NB4 (cell line): ENCODE measurements at regions not wholly inside any gene's neighbourhood (a gene's known extent, or its start where the extent isn't known, plus 50 kb on each side); places are given as distances from the start of the nearest gene placed in this dataset.

Experiments used
- DNase-seq: peaks from one replicate; pipeline ENCODE4 v3.0.0; 2010; ENCODE audit warnings: low read depth
- H3K4me3 ChIP-seq: one replicate; pipeline ENCODE4 v1.5.1; 2011; ENCODE audit warnings: mild to moderate bottlenecking, low read depth, low read length, moderate library complexity
- MYC ChIP-seq: IDR thresholded peaks from 2 replicates; pipeline ENCODE4 v1.6.1; 2011; ENCODE audit warnings: low read depth, low read length
- POLR2A ChIP-seq: IDR thresholded peaks from 2 replicates; pipeline ENCODE4 v1.6.1; 2011; ENCODE audit warnings: mild to moderate bottlenecking; ENCODE audit not compliant: insufficient read length; ENCODE audit errors: extremely low read depth
- TF ChIP-seq, protein P1 (sequence below): IDR thresholded peaks from 2 replicates; pipeline ENCODE4 v1.6.1; 2011; ENCODE audit warnings: low read depth, low read length
- TF ChIP-seq, protein P2 (sequence below): IDR thresholded peaks from one replicate; pipeline ENCODE4 v1.5.1; 2012; ENCODE audit warnings: low read depth, low read length

DNA sequence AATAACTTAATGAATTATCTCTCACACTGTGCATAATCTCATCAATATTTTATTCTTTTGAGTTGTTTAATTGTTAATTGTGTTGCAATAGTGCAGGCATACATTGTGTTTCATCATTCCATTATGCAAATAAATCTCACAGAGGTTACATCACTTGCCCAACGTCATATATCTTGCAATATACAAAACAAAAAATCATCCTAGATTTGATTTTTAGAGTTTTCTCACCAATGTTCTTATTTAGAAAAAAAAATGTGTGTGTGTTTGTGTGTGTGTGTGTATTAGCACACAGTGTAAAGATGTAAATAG is 662.5 kb upstream of the GBE1 start:
- no peak overlapping the region for H3K4me3 ChIP-seq
- no peak for DNase-seq
- no peak for TF ChIP-seq MYC
- TF ChIP-seq, protein P1, sequence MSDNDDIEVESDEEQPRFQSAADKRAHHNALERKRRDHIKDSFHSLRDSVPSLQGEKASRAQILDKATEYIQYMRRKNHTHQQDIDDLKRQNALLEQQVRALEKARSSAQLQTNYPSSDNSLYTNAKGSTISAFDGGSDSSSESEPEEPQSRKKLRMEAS, result no peak
- TF ChIP-seq POLR2A, result no peak
- TF ChIP-seq, protein P2, sequence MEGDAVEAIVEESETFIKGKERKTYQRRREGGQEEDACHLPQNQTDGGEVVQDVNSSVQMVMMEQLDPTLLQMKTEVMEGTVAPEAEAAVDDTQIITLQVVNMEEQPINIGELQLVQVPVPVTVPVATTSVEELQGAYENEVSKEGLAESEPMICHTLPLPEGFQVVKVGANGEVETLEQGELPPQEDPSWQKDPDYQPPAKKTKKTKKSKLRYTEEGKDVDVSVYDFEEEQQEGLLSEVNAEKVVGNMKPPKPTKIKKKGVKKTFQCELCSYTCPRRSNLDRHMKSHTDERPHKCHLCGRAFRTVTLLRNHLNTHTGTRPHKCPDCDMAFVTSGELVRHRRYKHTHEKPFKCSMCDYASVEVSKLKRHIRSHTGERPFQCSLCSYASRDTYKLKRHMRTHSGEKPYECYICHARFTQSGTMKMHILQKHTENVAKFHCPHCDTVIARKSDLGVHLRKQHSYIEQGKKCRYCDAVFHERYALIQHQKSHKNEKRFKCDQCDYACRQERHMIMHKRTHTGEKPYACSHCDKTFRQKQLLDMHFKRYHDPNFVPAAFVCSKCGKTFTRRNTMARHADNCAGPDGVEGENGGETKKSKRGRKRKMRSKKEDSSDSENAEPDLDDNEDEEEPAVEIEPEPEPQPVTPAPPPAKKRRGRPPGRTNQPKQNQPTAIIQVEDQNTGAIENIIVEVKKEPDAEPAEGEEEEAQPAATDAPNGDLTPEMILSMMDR, result no peak

DNA sequence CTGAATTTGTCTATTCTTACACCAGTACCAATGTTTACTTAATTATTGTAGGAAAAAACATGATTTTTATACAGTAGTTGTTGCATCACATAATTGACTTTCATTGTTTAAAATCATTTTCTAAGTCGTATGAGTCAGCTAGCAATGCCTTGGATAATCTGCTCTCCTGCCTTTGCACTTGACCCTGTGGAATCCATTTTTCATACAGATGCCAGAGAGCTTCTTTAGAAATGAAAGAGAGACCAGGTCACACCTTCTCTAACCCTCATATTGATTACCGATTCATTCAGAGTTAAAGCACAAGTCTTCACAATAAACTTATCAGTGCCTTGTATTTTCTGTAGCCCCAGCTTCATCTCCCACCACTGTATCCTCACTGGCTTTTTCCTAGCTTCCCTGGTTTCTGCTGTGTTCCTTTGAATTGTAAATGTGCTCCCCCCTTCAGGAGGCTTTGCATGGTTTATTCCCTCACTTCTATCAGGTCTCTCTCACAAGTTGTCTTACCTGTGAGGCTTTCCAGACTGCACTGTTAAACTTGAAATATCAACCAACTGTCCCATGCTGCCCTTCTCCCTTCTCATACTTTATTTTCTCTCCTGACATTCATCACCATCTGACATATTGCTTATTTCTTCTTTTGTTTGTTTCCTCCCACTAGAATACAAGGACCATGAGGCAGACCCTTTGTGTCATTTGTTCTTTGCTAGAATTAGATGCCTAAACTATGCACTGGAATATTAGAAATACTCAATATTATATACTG is 662.0 kb upstream of the GBE1 start:
- no peak overlapping the region for H3K4me3 ChIP-seq
- TF ChIP-seq, protein P2, result no peak
- TF ChIP-seq MYC, result no peak
- TF ChIP-seq, protein P1, result no peak
- no peak for TF ChIP-seq POLR2A
- no peak for DNase-seq

DNA sequence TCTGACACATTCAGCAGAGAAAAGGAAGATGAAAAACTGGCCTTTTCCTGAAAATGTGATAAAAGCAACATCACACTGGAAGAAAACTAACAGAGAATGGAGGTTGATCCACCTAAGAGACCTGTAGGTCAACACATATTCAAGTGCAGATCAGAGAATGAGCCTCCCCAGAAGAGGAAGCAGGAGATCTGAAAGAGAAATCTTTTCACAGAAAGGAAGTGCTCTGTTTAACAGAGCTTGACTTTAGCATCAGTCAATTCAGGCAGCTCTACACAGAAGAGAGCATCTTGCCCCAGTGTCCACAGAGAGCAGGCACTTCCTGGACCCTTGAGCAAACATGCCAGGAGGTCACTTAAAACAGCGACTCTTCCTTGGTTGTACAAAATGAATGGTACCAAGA is 655.4 kb upstream of the GBE1 start:
- no peak for TF ChIP-seq MYC
- no peak for TF ChIP-seq POLR2A
- TF ChIP-seq, protein P1, result no peak
- TF ChIP-seq, protein P2, result no peak
- DNase-seq, result no peak
- H3K4me3 ChIP-seq, result no peak overlapping the region

DNA sequence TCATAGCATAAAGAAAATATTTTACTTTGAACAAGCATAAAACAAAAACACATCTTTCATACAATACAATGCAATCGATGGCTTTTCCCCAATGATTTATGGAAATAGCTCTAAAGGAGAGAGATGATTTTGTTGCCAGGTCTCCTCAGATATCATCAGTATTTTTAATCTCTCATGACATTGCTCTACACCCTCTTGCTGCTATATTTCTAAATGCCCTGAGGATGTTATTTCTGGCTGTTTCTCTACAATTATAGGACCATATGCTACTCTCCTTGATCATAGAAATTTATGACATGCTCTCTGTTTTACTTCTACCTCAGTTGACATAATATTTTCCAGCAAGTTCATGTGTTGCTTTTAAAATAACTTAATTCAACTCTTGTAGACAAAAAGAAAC is 654.9 kb upstream of the GBE1 start:
- no peak for DNase-seq
- H3K4me3 ChIP-seq, result no peak overlapping the region
- TF ChIP-seq, protein P1, result no peak
- TF ChIP-seq MYC (no peak), POLR2A (no peak)
- TF ChIP-seq, protein P2, result no peak

DNA sequence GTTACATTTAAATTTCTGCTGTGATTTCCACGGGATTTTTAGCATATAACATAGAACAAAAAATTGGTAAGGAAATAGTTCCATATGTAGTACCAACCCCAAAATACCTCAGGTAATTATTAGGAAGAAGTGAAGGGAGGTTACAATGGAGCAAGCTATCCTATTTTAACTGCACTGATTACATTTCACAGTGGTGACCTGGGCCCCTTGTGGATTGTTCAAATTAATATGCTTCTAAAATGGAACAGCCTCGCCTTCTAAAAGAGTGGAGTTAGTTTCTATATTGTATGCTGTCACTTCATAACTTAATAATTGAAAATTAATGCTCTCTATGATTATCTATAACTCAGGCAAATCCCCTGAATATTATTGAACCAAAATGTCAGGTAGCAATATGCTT is 651.7 kb upstream of the GBE1 start:
- DNase-seq, result no peak
- TF ChIP-seq MYC (no peak), POLR2A (no peak)
- TF ChIP-seq, protein P1, result no peak
- TF ChIP-seq, protein P2, result no peak

More for the DNA sequence above, 651.7 kb upstream of the GBE1 start:
- H3K4me3 ChIP-seq, result no peak overlapping the region
